LNCAP (cell line): ENCODE measurements at regions not wholly inside any gene's neighbourhood (a gene's known extent, or its start where the extent isn't known, plus 50 kb on each side); places are given as distances from the start of the nearest gene placed in this dataset.

Source experiments
- TF ChIP-seq, protein P1 (sequence below): fragments of 450-650 bp; IDR thresholded peaks from 2 replicates; pipeline ENCODE4 v1.5.1; 2017; ENCODE audit warnings: mild to moderate bottlenecking

DNA sequence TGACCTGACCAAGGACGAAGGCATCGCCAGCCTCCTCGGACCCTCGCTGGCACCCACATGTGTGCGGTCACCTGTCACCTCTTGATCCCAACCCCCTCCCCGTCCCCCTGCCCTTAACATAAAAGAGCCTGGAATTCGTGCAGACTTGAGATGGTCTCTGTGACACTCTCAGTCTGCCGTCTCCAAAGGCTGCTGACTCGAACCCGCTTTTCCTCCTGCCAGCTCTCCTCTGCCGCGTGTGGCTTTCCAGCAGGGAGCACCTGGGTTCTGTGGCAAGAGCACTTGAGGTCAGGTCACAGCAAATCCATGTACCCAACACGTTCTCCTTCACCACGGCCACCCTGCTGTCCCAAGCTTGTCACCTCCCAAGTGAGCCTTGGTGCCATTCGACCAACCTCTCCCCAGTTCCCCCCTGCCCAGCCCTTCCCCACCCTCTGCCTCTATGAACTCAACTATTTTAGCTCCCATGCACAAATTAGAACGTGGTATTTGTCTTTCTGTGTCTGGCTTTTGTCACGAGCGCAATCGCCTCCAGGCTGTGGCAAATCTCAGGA is 207.6 kb downstream of the BRD1 start:
- TF ChIP-seq, protein P1, sequence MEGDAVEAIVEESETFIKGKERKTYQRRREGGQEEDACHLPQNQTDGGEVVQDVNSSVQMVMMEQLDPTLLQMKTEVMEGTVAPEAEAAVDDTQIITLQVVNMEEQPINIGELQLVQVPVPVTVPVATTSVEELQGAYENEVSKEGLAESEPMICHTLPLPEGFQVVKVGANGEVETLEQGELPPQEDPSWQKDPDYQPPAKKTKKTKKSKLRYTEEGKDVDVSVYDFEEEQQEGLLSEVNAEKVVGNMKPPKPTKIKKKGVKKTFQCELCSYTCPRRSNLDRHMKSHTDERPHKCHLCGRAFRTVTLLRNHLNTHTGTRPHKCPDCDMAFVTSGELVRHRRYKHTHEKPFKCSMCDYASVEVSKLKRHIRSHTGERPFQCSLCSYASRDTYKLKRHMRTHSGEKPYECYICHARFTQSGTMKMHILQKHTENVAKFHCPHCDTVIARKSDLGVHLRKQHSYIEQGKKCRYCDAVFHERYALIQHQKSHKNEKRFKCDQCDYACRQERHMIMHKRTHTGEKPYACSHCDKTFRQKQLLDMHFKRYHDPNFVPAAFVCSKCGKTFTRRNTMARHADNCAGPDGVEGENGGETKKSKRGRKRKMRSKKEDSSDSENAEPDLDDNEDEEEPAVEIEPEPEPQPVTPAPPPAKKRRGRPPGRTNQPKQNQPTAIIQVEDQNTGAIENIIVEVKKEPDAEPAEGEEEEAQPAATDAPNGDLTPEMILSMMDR: no peak

DNA sequence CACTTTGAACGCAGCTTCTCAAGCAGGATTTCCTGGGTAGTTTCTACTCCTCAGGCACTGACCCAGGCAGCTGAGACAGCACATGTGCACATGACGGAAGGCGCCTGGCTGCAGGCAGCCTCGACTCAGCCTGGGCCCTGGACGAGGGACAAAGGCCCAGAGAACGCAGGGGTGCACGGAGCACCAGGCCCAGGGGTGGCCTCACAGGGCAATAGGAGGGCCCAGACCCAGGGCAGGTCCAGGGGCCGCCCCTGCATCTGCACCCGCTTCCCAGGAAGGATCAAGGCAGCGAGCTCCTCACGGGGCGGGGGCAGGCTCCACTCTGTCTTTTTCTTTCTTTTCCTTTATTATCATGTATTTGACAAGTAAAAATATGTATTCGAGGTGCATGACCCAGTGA is 208.4 kb downstream of the BRD1 start:
- TF ChIP-seq, protein P1: no peak

DNA sequence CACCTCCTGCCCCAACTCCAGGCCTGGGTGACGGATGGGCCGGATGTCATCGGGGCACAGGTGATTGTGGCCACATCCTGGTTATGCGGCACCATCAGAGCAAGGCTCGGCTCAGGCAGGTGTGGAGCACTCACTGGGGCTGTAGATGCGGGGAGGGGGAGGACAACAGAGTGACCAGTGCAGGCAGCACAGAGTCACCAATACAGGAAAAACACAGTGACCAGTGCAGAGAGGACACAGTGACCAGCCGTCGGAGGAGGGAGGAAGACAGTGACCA is 209.1 kb downstream of the BRD1 start:
- TF ChIP-seq, protein P1: no peak

DNA sequence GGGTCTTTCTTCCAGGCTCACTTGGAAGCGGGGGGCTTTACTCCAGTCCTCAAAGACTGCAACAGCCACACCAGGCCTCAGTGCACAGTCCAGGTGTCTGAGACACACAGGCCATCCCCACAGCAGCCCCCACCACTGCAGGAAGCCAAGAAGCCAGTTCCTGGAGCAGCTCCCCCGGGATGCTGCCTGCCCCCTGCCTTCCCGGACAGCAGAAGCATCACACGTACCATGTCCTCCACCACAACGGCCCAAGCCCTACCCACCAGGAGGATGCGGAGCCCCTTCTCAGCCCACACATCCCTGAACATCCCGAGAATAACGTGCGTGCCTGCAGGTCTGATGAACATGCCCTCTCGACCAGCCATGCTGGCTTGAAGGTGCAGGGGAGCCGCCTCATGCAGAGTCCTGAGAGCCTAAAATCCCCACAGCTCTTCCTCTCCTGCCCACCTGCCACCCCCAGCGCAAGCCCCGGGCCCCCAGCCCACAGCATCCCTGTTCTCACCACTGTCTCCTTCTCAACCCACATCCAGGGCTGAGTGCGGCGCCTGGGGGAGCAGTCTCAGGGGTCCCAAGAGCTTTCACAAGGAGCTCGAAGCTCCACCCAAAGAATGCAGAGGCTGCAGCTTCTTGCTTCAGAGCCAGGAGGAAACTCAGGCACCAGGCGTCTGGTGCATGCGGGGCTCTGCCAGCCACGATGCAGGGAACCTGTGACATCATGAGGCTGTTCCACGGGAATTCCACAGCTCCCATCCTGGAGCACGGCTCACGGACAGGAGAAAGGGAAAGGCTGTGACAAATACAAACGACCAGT is 209.6 kb downstream of the BRD1 start:
- TF ChIP-seq, protein P1: no peak

DNA sequence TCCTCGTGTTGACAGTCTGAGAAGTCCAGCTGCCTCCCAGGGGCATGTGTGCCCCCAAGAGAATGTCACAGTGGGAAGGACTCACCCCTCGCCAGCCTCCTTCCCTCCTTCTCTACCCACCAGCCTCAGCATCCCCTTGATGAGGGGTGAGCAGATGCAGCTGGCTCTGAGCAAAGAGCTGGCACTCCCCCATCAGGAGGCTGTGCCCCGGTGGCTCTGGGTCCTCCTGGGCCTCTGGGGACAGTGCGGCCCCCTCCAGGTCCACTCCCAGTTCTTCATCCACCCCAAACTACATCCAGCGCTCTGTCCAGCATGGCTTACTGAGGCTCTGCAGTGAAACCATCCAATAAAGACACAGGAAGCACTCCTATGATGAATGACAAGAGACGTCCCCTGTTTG is 210.4 kb downstream of the BRD1 start:
- TF ChIP-seq, protein P1: no peak

DNA sequence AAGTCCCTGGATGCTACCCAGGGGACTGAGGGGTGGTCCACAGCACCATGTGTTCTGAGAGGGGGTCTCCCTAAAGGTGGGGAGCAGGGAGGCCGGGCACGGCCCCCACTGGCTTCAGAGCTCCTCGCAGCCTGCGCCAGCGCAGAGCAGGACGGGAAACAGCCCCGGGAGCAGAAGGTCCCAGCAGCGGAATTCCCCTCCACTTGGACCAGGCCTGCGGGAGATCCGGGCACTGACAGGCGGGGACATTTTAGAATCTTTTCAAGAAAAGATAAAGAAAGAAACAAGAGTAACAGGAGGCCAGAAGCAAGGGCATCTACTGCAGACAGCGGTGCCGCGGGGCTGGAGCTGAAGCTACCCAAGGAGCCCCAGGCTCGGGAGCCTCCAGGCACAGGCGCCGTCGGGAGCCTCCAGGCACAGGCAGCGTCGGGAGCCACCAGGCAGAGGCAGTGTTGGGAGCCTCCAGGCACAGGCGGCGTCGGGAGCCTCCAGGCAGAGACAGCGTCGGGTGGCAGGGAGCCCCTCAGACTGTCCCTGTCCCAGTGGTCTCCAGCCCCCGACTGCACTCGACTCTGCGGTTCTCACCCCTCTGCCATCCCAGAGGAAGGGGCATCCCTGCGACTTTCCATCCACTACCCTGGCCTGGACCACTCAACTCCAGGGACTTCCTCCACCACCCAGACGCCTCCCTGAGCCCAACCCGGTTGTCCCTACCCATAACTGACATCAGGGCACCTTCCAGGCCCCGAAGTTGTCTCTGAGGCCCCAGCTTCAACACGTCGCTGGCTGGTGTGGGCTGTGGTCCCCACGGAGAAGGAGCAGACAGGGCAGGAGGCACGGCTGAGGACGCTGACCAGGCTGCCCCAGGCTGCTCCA is 211.1 kb downstream of the BRD1 start:
- TF ChIP-seq, protein P1: no peak

DNA sequence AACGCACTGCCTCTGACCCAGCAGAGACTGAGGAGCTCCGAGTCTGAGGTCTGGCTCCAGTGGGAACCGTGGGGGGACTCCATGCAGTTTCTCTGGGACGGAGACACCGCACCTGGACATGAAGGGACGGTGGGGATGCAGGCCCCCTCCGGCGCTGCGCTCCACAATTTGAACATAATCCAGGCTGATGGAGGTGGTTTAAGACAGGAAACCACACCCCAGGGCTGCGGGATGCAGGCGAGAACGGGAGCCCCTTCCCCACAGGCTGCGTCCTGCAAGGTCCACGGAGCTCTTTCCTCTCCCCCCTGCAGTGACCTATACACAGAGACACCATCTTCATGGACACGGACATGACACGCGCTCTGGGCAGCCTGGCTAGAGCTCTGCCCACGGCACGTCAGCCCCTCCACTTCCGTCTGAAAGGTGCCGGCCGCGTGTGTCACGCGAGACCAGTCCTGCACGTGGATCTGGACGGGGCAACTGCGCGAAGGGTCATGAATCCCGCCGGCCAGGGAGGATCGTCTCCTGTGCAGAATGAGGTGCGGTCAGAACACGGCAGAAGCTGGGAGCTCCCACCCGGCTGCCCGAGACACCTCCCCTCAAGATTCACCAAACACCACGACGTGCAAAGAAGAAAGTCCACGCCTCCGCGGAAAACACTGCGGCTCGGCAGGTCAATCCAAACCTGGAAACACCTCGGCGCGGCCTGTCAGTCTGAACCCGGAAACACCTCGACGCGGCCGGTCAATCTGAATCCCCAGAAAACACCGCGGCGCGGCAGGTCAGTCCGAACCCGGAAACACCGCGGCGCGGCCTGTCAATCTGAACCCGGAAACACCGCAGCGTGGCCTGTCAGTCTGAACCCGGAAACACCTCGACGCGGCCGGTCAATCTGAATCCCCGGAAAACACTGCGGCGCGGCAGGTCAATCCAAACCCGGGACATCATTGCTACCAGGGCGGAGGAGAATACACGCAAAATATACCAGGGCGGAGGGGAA is 212.4 kb downstream of the BRD1 start:
- TF ChIP-seq, protein P1: no peak
